Loucy (cell line): ENCODE measurements at regions not wholly inside any gene's neighbourhood (a gene's known extent, or its start where the extent isn't known, plus 50 kb on each side); places are given as distances from the start of the nearest gene placed in this dataset.

Source experiments
- CTCF ChIP-seq: fragments of 200-600 bp; sonication (generic); conservative IDR thresholded peaks from 2 replicates; pipeline ENCODE4 v1.5.1; 2014; ENCODE audit warnings: mild to moderate bottlenecking, antibody characterized with exemption, low read length
- EZH2phosphoT487 ChIP-seq: fragments of 200-600 bp; IDR thresholded peaks from 2 replicates; pipeline ENCODE4 v1.6.1; 2018; ENCODE audit warnings: antibody characterized with exemption, mild to moderate bottlenecking, moderate library complexity, borderline replicate concordance

- no peak for TF ChIP-seq CTCF
- TF ChIP-seq EZH2phosphoT487: no peak
Measured at GRCh38 chr17:52294301-52294700, 135.8 kb upstream of the CA10 start.
